CD14-positive monocyte (primary cell): ENCODE measurements at regions not wholly inside any gene's neighbourhood (a gene's known extent, or its start where the extent isn't known, plus 50 kb on each side); places are given as distances from the start of the nearest gene placed in this dataset.

Experiments used
- DNase-seq, 3 donors: peaks; one replicate each; pipeline ENCODE4 v3.0.0-alpha.2; 2011 to 2022
- H2AFZ ChIP-seq: 2 replicates; pipeline ENCODE4 v1.6.0; 2012; ENCODE audit warnings: mild to moderate bottlenecking, low read depth, low read length, inconsistent platforms; ENCODE audit not compliant: insufficient read depth, poor library complexity, severe bottlenecking
- H3K27ac ChIP-seq, 2 donors: 1 replicate in 1 of 2; 2 replicates in 1 of 2; pipeline ENCODE4 v1.5.1; 2012 to 2013; ENCODE audit warnings: low read length in 2 of 2, control low read depth in 1 of 2, inconsistent platforms in 1 of 2, low read depth in 1 of 2, mild to moderate bottlenecking in 1 of 2
- H3K27me3 ChIP-seq, 2 donors: one replicate each; pipeline versions ENCODE4 v1.6.0 to v1.6.1; 2011 to 2013; ENCODE audit warnings: low read length in 2 of 2; ENCODE audit not compliant: control insufficient read depth in 2 of 2, insufficient read depth in 2 of 2
- H3K36me3 ChIP-seq, 2 donors: replicated peaks in 1 of 2; 1 replicate in 1 of 2; 2 replicates in 1 of 2; pipeline versions ENCODE4 v1.5.1 to v1.6.1; 2012 to 2013; ENCODE audit warnings: low read length in 2 of 2, control low read depth in 1 of 2, inconsistent platforms in 1 of 2, mild to moderate bottlenecking in 1 of 2; ENCODE audit not compliant: insufficient read depth in 2 of 2, control insufficient read depth in 1 of 2
- H3K4me1 ChIP-seq, 2 donors: 1 replicate in 1 of 2; 2 replicates in 1 of 2; pipeline versions ENCODE4 v1.5.1 to v1.6.1; 2012 to 2013; ENCODE audit warnings: low read length in 2 of 2, control low read depth in 1 of 2, inconsistent platforms in 1 of 2, mild to moderate bottlenecking in 1 of 2, moderate library complexity in 1 of 2; ENCODE audit not compliant: insufficient read depth in 2 of 2, control insufficient read depth in 1 of 2
- H3K4me2 ChIP-seq: replicated peaks from 2 replicates; pipeline ENCODE3; 2012; ENCODE audit warnings: low read length, moderate library complexity, mild to moderate bottlenecking; ENCODE audit not compliant: poor library complexity, severe bottlenecking; ENCODE audit errors: extremely low read depth
- H3K4me3 ChIP-seq, 3 experiments: fragments of 200-600 bp in 1 of 3; sonication (generic) in 1 of 3; replicated peaks in 1 of 3; 1 replicate in 2 of 3; 2 replicates in 1 of 3; pipeline ENCODE4 v1.5.1; 2011 to 2013; ENCODE audit warnings: low read length in 3 of 3, mild to moderate bottlenecking in 3 of 3, control low read depth in 2 of 3, low read depth in 2 of 3, inconsistent platforms in 1 of 3, moderate library complexity in 1 of 3
- H3K79me2 ChIP-seq: 2 replicates; pipeline ENCODE4 v1.6.0; 2012; ENCODE audit warnings: mild to moderate bottlenecking, control low read depth, inconsistent platforms, low read length, moderate library complexity; ENCODE audit not compliant: insufficient read depth
- H3K9ac ChIP-seq: 2 replicates; pipeline ENCODE4 v1.6.0; 2017; ENCODE audit warnings: low read length, mild to moderate bottlenecking; ENCODE audit not compliant: insufficient read depth, poor library complexity, severe bottlenecking
- H3K9me3 ChIP-seq, 2 donors: replicated peaks in 1 of 2; 1 replicate in 1 of 2; 2 replicates in 1 of 2; pipeline versions ENCODE4 v1.5.1 to v1.6.1; 2012 to 2013; ENCODE audit warnings: low read length in 2 of 2, control low read depth in 1 of 2; ENCODE audit not compliant: control insufficient read depth in 1 of 2, insufficient read depth in 1 of 2
- H4K20me1 ChIP-seq: 2 replicates; pipeline ENCODE4 v1.6.0; 2012; ENCODE audit warnings: mild to moderate bottlenecking, low read length, control low read depth, moderate library complexity; ENCODE audit not compliant: insufficient read depth
- H3K27ac Mint-ChIP-seq, 7 donors: one replicate each; pipeline ENCODE4 v1.8.0; 2020; ENCODE audit warnings: mild to moderate bottlenecking in 7 of 7, mixed read lengths in 7 of 7, moderate library complexity in 6 of 7, inconsistent platforms in 2 of 7
- H3K27me3 Mint-ChIP-seq, 3 donors: one replicate each; pipeline ENCODE4 v1.8.0; 2021 to 2022; ENCODE audit warnings: low read depth in 3 of 3, mild to moderate bottlenecking in 3 of 3, mixed read lengths in 3 of 3, moderate library complexity in 3 of 3, inconsistent platforms in 1 of 3
- H3K36me3 Mint-ChIP-seq, 2 donors: one replicate each; pipeline ENCODE4 v1.8.0; 2020; ENCODE audit warnings: mixed read lengths in 2 of 2, inconsistent platforms in 1 of 2, mild to moderate bottlenecking in 1 of 2
- H3K4me1 Mint-ChIP-seq: one replicate; pipeline ENCODE4 v1.8.0; 2020; ENCODE audit warnings: mild to moderate bottlenecking, mixed read lengths
- H3K4me3 Mint-ChIP-seq, 2 donors: one replicate each; pipeline ENCODE4 v1.8.0; 2020; ENCODE audit warnings: mild to moderate bottlenecking in 2 of 2, mixed read lengths in 2 of 2, moderate library complexity in 1 of 2
- H3K9me3 Mint-ChIP-seq, 7 donors: one replicate each; pipeline ENCODE4 v1.8.0; 2020 to 2022; ENCODE audit warnings: mixed read lengths in 7 of 7, mild to moderate bottlenecking in 6 of 7, moderate library complexity in 6 of 7, inconsistent platforms in 2 of 7
- WGBS: methylation state at CpG from one replicate; pipeline ENCODE4 v1.1.5; 2013; ENCODE audit warnings: missing lambda C conversion rate; ENCODE audit not compliant: insufficient coverage; 5-methylcytosine and 5-hydroxymethylcytosine counted together
- intact Hi-C, 2 donors: fragments of 100-400 bp; cut with micrococcal nuclease; formaldehyde crosslinking; loops; one replicate each; pipeline versions ENCODE4 v1.15.0 to v1.15.1; 2023
- TF ChIP-seq, protein P1 (sequence below): fragments of 200-600 bp; IDR thresholded peaks from one replicate; pipeline ENCODE4 v1.8.0; 2022; ENCODE audit warnings: antibody characterized with exemption, mild to moderate bottlenecking

DNA sequence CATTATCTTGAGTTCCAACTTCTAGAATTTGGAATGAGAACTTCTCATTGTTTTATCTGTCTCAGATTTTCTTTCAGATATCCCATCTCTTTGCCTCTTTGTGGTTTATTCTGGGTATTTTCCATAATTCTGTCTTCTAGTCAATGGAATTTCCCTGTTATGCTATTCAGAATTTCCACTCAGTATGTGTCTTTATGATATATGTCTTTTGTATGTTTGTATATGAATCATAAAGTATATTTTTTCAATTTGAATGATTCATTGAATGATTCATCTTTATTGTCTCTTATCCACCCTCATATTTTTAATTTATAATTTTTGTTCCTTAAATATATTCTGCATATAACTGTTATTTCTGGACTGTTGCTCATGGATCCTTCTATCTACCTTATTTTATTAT is 729.7 kb upstream of the GOT2 start:
- Histone ChIP-seq H3K4me2 (no peak overlapping the region), H2AFZ (no peak overlapping the region), H3K9me3 (no peaks in the 10 kb centered on the region), H3K9ac (no peak overlapping the region), H3K36me3 (no peaks in the 10 kb centered on the region), H3K27ac (no peak overlapping the region), H3K79me2 (no peaks in the 10 kb centered on the region), H3K4me1 (no peaks in the 10 kb centered on the region), H3K27me3 (no peaks in the 10 kb centered on the region), H4K20me1 (no peaks in the 10 kb centered on the region), H3K4me3 (no peak overlapping the region)
- Mint-ChIP-seq H3K27ac (no peak overlapping the region), H3K4me3 (no peak overlapping the region), H3K9me3 (peaks cover 0 to 17% (median 4%) of the 10 kb centered on the region in 7 donors), H3K27me3 (no peaks in the 10 kb centered on the region), H3K36me3 (no peaks in the 10 kb centered on the region), H3K4me1 (no peaks in the 10 kb centered on the region)
- intact Hi-C loops: no loop called here
- TF ChIP-seq, protein P1, sequence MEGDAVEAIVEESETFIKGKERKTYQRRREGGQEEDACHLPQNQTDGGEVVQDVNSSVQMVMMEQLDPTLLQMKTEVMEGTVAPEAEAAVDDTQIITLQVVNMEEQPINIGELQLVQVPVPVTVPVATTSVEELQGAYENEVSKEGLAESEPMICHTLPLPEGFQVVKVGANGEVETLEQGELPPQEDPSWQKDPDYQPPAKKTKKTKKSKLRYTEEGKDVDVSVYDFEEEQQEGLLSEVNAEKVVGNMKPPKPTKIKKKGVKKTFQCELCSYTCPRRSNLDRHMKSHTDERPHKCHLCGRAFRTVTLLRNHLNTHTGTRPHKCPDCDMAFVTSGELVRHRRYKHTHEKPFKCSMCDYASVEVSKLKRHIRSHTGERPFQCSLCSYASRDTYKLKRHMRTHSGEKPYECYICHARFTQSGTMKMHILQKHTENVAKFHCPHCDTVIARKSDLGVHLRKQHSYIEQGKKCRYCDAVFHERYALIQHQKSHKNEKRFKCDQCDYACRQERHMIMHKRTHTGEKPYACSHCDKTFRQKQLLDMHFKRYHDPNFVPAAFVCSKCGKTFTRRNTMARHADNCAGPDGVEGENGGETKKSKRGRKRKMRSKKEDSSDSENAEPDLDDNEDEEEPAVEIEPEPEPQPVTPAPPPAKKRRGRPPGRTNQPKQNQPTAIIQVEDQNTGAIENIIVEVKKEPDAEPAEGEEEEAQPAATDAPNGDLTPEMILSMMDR: no peak
- no peak for DNase-seq

DNA sequence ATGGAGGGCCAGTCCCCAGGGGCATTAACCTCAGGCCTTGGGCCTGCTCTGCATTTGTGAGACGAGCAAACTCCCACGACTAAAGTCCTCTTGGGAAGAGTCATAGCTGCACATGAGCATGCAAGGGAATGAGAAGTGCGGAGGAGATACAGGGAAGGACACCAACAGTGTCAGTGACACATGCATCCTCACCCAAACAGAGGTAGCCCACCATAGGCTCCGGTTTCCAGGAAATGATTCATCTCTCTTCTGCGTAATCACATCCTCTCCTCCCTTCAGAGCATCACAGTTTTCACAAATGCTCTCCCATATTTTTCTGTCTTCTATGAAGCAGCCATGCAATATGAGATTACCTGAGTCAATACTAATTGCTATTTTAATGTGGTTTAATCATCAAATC is 725.7 kb upstream of the GOT2 start:
- intact Hi-C loops: no loop called here

More for the DNA sequence above, 725.7 kb upstream of the GOT2 start:
- 100% methylated on average over 2 of the region's 5 CpGs for WGBS
- peaks cover 0 to 3% (median 0%) of the 10 kb centered on the region in 7 donors for H3K9me3 Mint-ChIP-seq
- Histone ChIP-seq H3K79me2 (no peaks in the 10 kb centered on the region), H3K4me3 (no peak overlapping the region), H4K20me1 (no peaks in the 10 kb centered on the region), H3K27me3 (no peaks in the 10 kb centered on the region), H3K36me3 (no peaks in the 10 kb centered on the region), H3K4me1 (no peaks in the 10 kb centered on the region), H3K9me3 (no peaks in the 10 kb centered on the region), H3K9ac (no peak overlapping the region), H3K4me2 (no peak overlapping the region), H3K27ac (no peak overlapping the region), H2AFZ (no peak overlapping the region)
- no peaks in the 10 kb centered on the region for H3K36me3 Mint-ChIP-seq
- H3K4me3 Mint-ChIP-seq: no peak overlapping the region
- H3K4me1 Mint-ChIP-seq: no peaks in the 10 kb centered on the region
- TF ChIP-seq, protein P1: no peak
- H3K27me3 Mint-ChIP-seq: no peaks in the 10 kb centered on the region
- no peak overlapping the region for H3K27ac Mint-ChIP-seq
- no peak for DNase-seq
